Amniotic epithelial cell (primary cell): ENCODE measurements at regions not wholly inside any gene's neighbourhood (a gene's known extent, or its start where the extent isn't known, plus 50 kb on each side); places are given as distances from the start of the nearest gene placed in this dataset.

ENCODE experiments used
- DNase-seq: peaks from one replicate; pipeline ENCODE4 v3.0.0-alpha.2; 2010; ENCODE audit warnings: low read depth

DNA sequence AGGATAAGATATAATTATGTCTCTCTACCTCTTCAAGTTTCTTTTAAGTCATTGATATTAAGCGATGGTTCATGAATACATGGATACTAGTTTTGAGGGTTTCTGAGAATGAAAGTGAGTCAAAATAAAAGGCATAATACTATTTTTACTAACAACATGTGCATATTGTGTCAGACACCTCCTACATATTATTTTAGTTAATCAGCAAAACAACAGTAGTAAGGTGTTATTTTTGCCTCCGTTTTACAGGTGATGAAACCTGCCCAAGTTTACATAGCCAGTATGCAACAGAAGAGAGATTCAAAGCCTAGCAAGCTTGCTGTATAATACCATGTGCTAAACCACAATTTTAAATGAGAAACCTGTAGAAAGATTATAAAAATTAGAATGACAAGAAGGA lies 544.1 kb downstream of the EPHA5 start:
- no peak for DNase-seq

GRCh38 chr4:65120287-65120686 lies 550.0 kb downstream of the EPHA5 start:
- DNase-seq: no peak

- DNase-seq: no peak
Observed at GRCh38 chr4:65102419-65102818, 567.9 kb downstream of the EPHA5 start.

DNA sequence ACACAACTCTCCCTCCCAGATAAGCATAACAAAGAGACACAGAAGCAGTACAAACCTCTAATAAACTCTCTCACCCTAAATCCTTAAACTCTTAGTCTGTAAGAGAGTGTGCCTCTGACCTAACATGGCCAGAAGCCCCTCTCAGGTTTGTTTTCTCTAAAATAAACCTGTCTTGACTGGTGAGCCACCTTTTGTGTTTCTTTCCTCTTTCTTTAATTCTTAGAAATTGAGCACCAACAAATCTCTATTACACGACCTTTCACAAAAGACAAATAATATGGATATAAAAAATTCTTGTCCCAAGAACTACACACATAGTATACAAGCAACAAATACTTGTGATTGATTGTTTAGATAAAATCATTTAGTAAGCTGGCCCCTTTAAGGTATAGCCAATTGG lies 573.7 kb downstream of the EPHA5 start:
- no peak for DNase-seq

- peak; percentile 49 for DNase-seq
Observed at GRCh38 chr4:65089666-65090065, 580.6 kb downstream of the EPHA5 start.

- peak; percentile 79 for DNase-seq
Observed at GRCh38 chr4:65083076-65083475, 587.2 kb downstream of the EPHA5 start.

DNA sequence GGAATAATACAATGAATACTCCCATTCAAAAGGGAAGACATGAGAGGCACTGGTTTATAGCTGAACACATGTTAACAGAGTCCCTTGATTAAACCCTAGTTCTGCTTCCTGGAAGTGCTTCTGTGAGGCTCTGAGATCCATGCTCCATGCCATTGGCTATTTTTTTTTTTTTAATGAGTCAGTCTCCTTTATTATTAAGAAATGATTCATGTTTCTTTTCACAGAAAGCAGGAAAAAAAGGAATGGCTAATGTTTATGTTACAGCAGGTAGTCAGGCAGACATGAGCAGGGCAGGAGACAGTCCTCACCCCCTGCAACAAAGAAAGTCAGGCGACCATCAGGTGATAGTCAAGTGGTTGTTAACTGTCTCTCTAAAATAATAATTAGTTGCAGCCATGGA lies 598.7 kb downstream of the EPHA5 start:
- peak; percentile 7 for DNase-seq

DNA sequence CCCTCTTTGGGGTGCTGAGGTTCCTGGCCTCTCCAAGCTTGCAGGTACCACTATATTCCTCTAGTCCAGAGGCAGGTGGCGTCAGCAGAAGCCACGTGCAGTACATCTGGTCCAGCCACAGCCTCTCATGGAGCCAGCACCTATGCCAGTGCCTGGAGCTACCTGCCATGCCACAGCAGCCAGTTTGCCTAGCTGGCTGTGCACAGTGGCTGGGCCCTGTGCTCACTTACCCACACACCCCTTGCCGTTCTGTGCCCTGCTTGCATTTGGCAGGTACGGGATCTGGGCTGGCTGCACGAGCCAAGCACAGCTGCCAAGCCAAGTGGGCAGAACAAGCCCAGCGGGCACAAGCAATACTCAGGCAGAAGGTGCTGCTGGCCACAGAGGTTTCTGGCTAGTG lies 601.1 kb downstream of the EPHA5 start:
- no peak for DNase-seq

GRCh38 chr4:65066106-65066505 lies 604.2 kb downstream of the EPHA5 start:
- DNase-seq: no peak

DNA sequence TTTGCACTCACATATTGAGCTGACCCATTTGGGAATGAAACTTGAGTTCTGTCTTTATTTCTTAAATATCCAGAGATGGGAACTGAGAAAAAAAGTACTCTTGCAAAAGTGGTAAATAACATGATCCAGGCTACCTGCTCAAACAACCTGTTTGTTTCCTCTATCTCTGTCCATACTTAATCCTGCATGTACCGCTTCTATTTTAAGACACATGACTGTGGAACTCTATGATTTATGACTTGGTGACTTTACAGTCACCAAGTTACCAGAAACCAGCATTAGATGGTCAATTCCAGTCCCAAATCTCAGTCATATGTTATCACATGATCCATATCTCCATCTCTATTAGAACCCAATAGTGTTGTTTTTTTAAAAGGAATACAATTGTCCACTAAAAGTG lies 606.7 kb downstream of the EPHA5 start:
- no peak for DNase-seq

- no peak for DNase-seq
Observed at GRCh38 chr4:65050786-65051185, 619.5 kb downstream of the EPHA5 start.

GRCh38 chr4:65046192-65047133 lies 623.8 kb downstream of the EPHA5 start:
- peak; percentile 97 for DNase-seq

DNA sequence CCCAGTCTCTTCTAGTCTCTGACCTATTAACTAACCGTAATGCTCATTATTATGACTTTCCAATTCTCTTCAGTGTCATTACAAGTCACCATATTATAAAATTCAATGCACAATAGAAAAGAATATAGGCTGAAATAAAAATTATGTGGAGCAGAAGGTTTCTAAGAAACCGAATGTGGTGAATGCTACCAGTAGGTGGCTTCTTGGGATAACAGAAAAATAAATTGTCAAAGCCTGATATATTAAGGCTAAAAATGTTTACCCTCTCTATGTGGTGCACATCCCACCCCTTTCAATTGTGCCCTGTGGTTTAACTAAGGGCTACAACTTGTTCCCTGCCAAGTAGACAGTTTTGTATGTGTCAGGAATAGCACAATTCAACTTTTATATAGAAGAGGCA lies 624.6 kb upstream of the TECRL start:
- no peak for DNase-seq

DNA sequence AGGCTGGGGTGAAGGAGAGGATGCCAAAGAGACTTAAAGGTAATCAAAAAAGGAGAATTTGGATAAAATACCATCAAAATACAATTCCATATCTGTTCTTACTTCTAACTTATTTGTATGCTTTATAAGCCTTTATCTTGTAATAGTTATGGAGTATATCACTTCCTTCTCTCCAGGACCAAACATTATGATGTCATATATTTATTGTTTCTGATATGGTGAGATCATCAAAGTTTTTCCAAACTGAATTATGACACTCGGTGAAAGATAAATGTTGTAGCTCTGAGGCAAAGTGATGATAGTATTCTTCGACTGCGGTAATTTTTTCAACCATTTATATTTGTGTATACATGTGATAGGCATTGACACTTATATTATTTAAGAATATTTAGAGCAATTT lies 619.3 kb upstream of the TECRL start:
- DNase-seq: no peak

GRCh38 chr4:65023883-65024670 lies 614.8 kb upstream of the TECRL start:
- DNase-seq: no peak

GRCh38 chr4:65023081-65023480 lies 613.8 kb upstream of the TECRL start:
- DNase-seq: peak; percentile 34

GRCh38 chr4:65021737-65022136 lies 612.5 kb upstream of the TECRL start:
- DNase-seq: peak; percentile 15

GRCh38 chr4:65021149-65021548 lies 611.9 kb upstream of the TECRL start:
- DNase-seq: no peak

GRCh38 chr4:65019775-65020174 lies 610.5 kb upstream of the TECRL start:
- no peak for DNase-seq

DNA sequence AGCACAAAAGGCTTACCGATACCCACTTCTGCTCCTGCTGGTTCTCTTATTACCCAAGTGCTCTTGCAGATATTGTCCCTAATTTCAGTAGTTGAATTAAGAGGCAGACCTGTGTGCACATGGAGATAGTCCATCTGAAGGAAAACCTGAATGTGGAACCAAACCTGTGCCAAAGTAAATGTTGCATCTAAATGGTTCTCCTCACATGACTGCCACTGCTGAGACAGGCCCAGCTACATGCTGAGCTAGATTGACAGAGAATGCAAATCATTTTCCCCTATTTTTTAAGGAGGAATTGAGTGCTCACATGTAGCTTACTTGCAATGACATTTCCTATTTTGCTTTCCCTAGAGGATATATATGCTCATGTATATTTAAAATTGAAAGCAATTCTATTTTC lies 609.1 kb upstream of the TECRL start:
- no peak for DNase-seq

DNA sequence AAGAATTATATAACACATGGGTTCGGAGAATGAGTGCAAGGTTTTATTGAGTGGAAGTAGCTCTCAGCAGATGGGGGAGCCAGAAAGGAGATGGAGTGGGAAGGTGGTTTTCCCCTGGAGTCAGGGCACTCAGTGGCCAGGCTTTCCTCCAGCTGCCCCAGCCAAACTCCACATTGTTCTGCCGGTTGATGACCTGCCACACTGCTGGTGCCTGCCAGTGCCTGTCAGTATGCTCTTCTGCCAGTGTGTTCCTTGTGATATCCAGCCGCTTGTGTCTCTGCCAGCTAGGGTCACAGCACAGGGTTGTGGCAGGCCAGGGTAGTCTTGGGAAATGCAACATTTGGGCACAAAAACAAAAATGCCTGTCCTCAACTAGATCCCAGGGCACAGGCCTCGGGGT lies 604.8 kb upstream of the TECRL start:
- no peak for DNase-seq

GRCh38 chr4:65007841-65008439 lies 598.7 kb upstream of the TECRL start:
- DNase-seq: peak; percentile 50

DNA sequence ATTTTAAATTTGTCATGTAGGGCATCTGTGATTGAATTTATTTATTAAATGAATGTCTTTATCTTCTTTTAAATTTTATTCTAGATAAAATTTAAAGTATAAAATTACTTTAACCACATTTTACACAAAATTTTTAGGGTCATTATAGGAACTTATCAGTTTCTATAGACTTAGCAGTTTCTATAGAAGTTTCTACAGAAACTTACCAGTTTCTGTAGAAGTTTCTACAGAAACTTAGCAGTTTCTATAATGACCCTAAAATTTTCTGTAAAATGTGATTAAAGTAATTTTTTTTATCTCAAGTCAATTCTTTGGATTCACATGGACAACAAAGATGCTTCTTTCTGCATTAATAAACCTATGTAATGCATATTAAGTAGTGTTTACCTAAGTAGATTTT lies 565.9 kb upstream of the TECRL start:
- no peak for DNase-seq
